Neural cell (in vitro differentiated cells): ENCODE measurements at regions not wholly inside any gene's neighbourhood (a gene's known extent, or its start where the extent isn't known, plus 50 kb on each side); places are given as distances from the start of the nearest gene placed in this dataset.

Experiments
- CTCF ChIP-seq: fragments of 450-650 bp; IDR thresholded peaks from 2 replicates; pipeline ENCODE4 v1.5.1; 2014; ENCODE audit warnings: antibody characterized with exemption, mild to moderate bottlenecking, moderate library complexity; ENCODE audit not compliant: poor library complexity, severe bottlenecking
- EP300 ChIP-seq: fragments of 450-650 bp; conservative IDR thresholded peaks from 2 replicates; pipeline ENCODE4 v1.6.1; 2014; ENCODE audit warnings: antibody characterized with exemption, mild to moderate bottlenecking, moderate library complexity; ENCODE audit not compliant: poor library complexity, severe bottlenecking
- EZH2 ChIP-seq: fragments of 200-600, 300-800 bp; shearing (Covaris generic), sonication (generic); IDR thresholded peaks from 2 replicates; pipeline ENCODE4 v1.6.1; 2014; ENCODE audit warnings: antibody characterized with exemption, low read length, borderline replicate concordance, mild to moderate bottlenecking; ENCODE audit not compliant: insufficient read depth, poor library complexity, severe bottlenecking
- MXI1 ChIP-seq: fragments of 450-650 bp; conservative IDR thresholded peaks from 2 replicates; pipeline ENCODE4 v1.6.1; 2014; ENCODE audit warnings: antibody characterized with exemption, mild to moderate bottlenecking; ENCODE audit not compliant: poor library complexity, severe bottlenecking
- POLR2AphosphoS5 ChIP-seq: IDR thresholded peaks from 2 replicates; pipeline ENCODE4 v1.6.1; 2012
- RAD21 ChIP-seq: fragments of 450-650 bp; conservative IDR thresholded peaks from 2 replicates; pipeline ENCODE4 v1.6.1; 2014; ENCODE audit warnings: antibody characterized with exemption, mild to moderate bottlenecking, moderate library complexity
- SMC3 ChIP-seq: fragments of 450-650 bp; conservative IDR thresholded peaks from 2 replicates; pipeline ENCODE4 v1.6.1; 2014; ENCODE audit warnings: antibody characterized with exemption, mild to moderate bottlenecking, moderate library complexity; ENCODE audit not compliant: poor library complexity
- TAF1 ChIP-seq: IDR thresholded peaks from 2 replicates; pipeline ENCODE4 v1.6.1; 2012; ENCODE audit warnings: low read depth
- TF ChIP-seq, protein P1 (sequence below): IDR thresholded peaks from 2 replicates; pipeline ENCODE4 v1.6.1; 2012; ENCODE audit warnings: borderline replicate concordance

DNA sequence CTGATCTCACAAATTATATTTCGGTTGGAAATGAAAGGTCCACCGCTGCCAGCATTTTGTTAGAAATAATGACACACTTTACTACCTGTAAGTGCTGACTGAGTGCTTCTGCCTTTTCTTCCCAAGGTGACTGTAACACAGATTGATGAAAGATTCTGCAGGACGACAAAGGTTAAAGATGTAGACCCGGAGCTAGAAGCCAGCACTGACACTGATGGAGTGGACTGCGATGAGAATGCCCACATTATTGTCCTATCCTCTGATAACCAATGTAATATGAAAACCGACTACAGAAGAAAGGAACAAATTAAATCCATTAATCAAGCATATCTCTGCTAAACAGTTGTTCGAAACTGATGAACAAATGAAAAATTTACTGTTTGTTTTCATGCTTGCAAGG is 666.5 kb downstream of the GBE1 start:
- TF ChIP-seq CTCF, result no peak
- no peak for TF ChIP-seq POLR2AphosphoS5
- no peak for TF ChIP-seq EZH2
- TF ChIP-seq EP300, result no peak
- no peak for TF ChIP-seq SMC3
- TF ChIP-seq RAD21, result no peak
- no peak for TF ChIP-seq TAF1
- TF ChIP-seq, protein P1, sequence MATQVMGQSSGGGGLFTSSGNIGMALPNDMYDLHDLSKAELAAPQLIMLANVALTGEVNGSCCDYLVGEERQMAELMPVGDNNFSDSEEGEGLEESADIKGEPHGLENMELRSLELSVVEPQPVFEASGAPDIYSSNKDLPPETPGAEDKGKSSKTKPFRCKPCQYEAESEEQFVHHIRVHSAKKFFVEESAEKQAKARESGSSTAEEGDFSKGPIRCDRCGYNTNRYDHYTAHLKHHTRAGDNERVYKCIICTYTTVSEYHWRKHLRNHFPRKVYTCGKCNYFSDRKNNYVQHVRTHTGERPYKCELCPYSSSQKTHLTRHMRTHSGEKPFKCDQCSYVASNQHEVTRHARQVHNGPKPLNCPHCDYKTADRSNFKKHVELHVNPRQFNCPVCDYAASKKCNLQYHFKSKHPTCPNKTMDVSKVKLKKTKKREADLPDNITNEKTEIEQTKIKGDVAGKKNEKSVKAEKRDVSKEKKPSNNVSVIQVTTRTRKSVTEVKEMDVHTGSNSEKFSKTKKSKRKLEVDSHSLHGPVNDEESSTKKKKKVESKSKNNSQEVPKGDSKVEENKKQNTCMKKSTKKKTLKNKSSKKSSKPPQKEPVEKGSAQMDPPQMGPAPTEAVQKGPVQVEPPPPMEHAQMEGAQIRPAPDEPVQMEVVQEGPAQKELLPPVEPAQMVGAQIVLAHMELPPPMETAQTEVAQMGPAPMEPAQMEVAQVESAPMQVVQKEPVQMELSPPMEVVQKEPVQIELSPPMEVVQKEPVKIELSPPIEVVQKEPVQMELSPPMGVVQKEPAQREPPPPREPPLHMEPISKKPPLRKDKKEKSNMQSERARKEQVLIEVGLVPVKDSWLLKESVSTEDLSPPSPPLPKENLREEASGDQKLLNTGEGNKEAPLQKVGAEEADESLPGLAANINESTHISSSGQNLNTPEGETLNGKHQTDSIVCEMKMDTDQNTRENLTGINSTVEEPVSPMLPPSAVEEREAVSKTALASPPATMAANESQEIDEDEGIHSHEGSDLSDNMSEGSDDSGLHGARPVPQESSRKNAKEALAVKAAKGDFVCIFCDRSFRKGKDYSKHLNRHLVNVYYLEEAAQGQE, result no peak
- no peak for TF ChIP-seq MXI1
